MM.1S (cell line): ENCODE measurements at regions not wholly inside any gene's neighbourhood (a gene's known extent, or its start where the extent isn't known, plus 50 kb on each side); places are given as distances from the start of the nearest gene placed in this dataset.

Experiments
- DNase-seq: peaks from one replicate; pipeline ENCODE4 v3.0.0-alpha.2; 2015
- H2AFZ ChIP-seq: fragments of 300-600 bp; sonication (generic); 2 replicates; pipeline ENCODE4 v1.6.0; 2016; ENCODE audit warnings: antibody characterized with exemption, low read length
- H3F3A ChIP-seq: fragments of 300-600 bp; sonication (generic); 2 replicates; pipeline ENCODE4 v1.6.1; 2016; ENCODE audit warnings: mild to moderate bottlenecking, antibody characterized with exemption, low read length, moderate library complexity, mixed read lengths; ENCODE audit not compliant: insufficient read depth
- H3K27ac ChIP-seq: fragments of 300-600 bp; sonication (generic); 2 replicates; pipeline ENCODE4 v1.5.1; 2016; ENCODE audit warnings: mild to moderate bottlenecking, low read length
- H3K27me3 ChIP-seq: fragments of 300-600 bp; sonication (generic); replicated peaks from 2 replicates; pipeline ENCODE4 v1.6.0; 2016; ENCODE audit warnings: low read length; ENCODE audit not compliant: insufficient read depth
- H3K36me3 ChIP-seq: fragments of 300-600 bp; sonication (generic); replicated peaks from 2 replicates; pipeline ENCODE4 v1.6.1; 2016; ENCODE audit warnings: mild to moderate bottlenecking, low read length, mixed read lengths; ENCODE audit not compliant: insufficient read depth
- H3K4me1 ChIP-seq: fragments of 300-600 bp; sonication (generic); 2 replicates; pipeline ENCODE4 v1.6.1; 2016; ENCODE audit warnings: low read length, mixed read lengths
- H3K4me2 ChIP-seq: fragments of 300-600 bp; sonication (generic); 2 replicates; pipeline ENCODE4 v1.6.0; 2016; ENCODE audit warnings: low read depth, low read length
- H3K4me3 ChIP-seq: fragments of 300-600 bp; sonication (generic); 2 replicates; pipeline ENCODE4 v1.5.1; 2016; ENCODE audit warnings: low read length, mixed read lengths
- H3K79me2 ChIP-seq: fragments of 300-600 bp; sonication (generic); 2 replicates; pipeline ENCODE4 v1.6.1; 2016; ENCODE audit warnings: mixed run types, low read length, mixed read lengths
- H3K9ac ChIP-seq: fragments of 300-600 bp; sonication (generic); 2 replicates; pipeline ENCODE4 v1.6.1; 2016; ENCODE audit warnings: low read length, mixed read lengths
- H3K9me2 ChIP-seq: fragments of 300-600 bp; sonication (generic); replicated peaks from 2 replicates; pipeline ENCODE4 v1.6.1; 2016; ENCODE audit warnings: mild to moderate bottlenecking, low read length, mixed read lengths; ENCODE audit not compliant: insufficient read depth
- H3K9me3 ChIP-seq: fragments of 300-600 bp; sonication (generic); replicated peaks from 2 replicates; pipeline ENCODE4 v1.6.1; 2016; ENCODE audit warnings: mild to moderate bottlenecking, low read length, mixed read lengths; ENCODE audit not compliant: insufficient read depth
- H4K20me1 ChIP-seq: fragments of 300-600 bp; sonication (generic); 2 replicates; pipeline ENCODE4 v1.6.1; 2016; ENCODE audit warnings: mild to moderate bottlenecking, low read length, moderate library complexity, mixed read lengths; ENCODE audit not compliant: insufficient read depth
- CTCF ChIP-seq: fragments of 300-600 bp; sonication (generic); IDR thresholded peaks from 2 replicates; pipeline ENCODE4 v1.5.1; 2016; ENCODE audit warnings: antibody characterized with exemption, low read length, mixed read lengths
- EZH2 ChIP-seq: fragments of 300-600 bp; sonication (generic); optimal IDR thresholded peaks from 2 replicates; pipeline ENCODE3; 2017; ENCODE audit warnings: low read depth, mild to moderate bottlenecking, antibody characterized with exemption, low read length, mixed read lengths
- EZH2phosphoT487 ChIP-seq: fragments of 300-600 bp; sonication (generic); IDR thresholded peaks from 2 replicates; pipeline ENCODE4 v1.6.1; 2018; ENCODE audit warnings: antibody characterized with exemption, low read length

GRCh38 chr3:106765342-106765741, 611.9 kb upstream of the CCDC54 start:
- Histone ChIP-seq H3K79me2 (no peaks in the 10 kb centered on the region), H3F3A (no peaks in the 10 kb centered on the region), H3K4me2 (no peak overlapping the region), H3K36me3 (no peaks in the 10 kb centered on the region), H4K20me1 (no peaks in the 10 kb centered on the region), H3K4me3 (no peak overlapping the region), H3K9me3 (no peaks in the 10 kb centered on the region), H2AFZ (no peak overlapping the region), H3K27me3 (no peaks in the 10 kb centered on the region), H3K27ac (no peak overlapping the region), H3K4me1 (no peaks in the 10 kb centered on the region), H3K9me2 (no peaks in the 10 kb centered on the region), H3K9ac (no peak overlapping the region)
- DNase-seq = no peak
- no peak for TF ChIP-seq CTCF
- TF ChIP-seq EZH2 = no peak
- TF ChIP-seq EZH2phosphoT487 = no peak

GRCh38 chr3:106768941-106769480, 608.2 kb upstream of the CCDC54 start:
- Histone ChIP-seq H3K9me2 (no peaks in the 10 kb centered on the region), H3K4me2 (no peak overlapping the region), H3K9me3 (no peaks in the 10 kb centered on the region), H4K20me1 (no peaks in the 10 kb centered on the region), H3K9ac (no peak overlapping the region), H3K36me3 (no peaks in the 10 kb centered on the region), H3K4me3 (no peak overlapping the region), H3K79me2 (no peaks in the 10 kb centered on the region), H3K4me1 (no peaks in the 10 kb centered on the region), H3F3A (no peaks in the 10 kb centered on the region), H3K27ac (no peak overlapping the region), H3K27me3 (no peaks in the 10 kb centered on the region), H2AFZ (no peak overlapping the region)
- TF ChIP-seq CTCF (no peak), EZH2phosphoT487 (no peak), EZH2 (no peak)
- DNase-seq = no peak

GRCh38 chr3:106773795-106774194, 603.4 kb upstream of the CCDC54 start:
- no peaks in the 10 kb centered on the region for H3K27me3 ChIP-seq
- TF ChIP-seq CTCF (no peak), EZH2phosphoT487 (no peak), EZH2 (no peak)
- no peak overlapping the region for H3K4me2 ChIP-seq
- H3K36me3 ChIP-seq = no peaks in the 10 kb centered on the region
- no peak overlapping the region for H2AFZ ChIP-seq
- no peak for DNase-seq
- no peaks in the 10 kb centered on the region for H3K4me1 ChIP-seq
- H3F3A ChIP-seq = no peaks in the 10 kb centered on the region
- no peaks in the 10 kb centered on the region for H3K9me3 ChIP-seq
- no peak overlapping the region for H3K4me3 ChIP-seq
- H3K9ac ChIP-seq = no peak overlapping the region
- H3K27ac ChIP-seq = no peak overlapping the region
- H4K20me1 ChIP-seq = no peaks in the 10 kb centered on the region
- no peaks in the 10 kb centered on the region for H3K9me2 ChIP-seq
- H3K79me2 ChIP-seq = no peaks in the 10 kb centered on the region
